ENCODE measurements at regions not wholly inside any gene's neighbourhood (a gene's known extent, or its start where the extent isn't known, plus 50 kb on each side); places are given as distances from the start of the nearest gene placed in this dataset.
A peak's percentile ranks its signal among the peaks of the same experiment; 100 is the strongest.
"Not testable (repeated sequence)": the region's sequence is repeated elsewhere in the genome, so short reads cannot be mapped to it uniquely, and the experiment has no call there.

DNA sequence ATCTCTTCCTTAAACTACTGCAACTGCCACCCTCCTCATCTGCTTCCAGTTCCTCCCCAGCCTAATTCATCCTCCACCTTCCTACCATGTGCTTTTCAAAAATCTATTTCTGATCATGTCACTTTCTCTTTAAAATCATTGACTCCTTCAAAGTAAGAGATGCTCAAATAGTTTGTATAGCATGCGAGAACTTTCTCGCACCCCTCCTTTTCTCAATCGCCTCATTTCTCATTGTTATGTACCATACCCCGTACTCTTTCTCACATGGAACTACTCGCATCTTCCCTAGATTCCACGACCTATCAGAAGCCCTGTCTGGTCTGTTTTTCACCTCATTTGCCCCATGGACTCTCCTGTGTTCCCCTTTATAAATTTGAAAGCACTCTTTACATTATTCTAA, 238.2 kb downstream of the NRIP1 start:
- DNase-seq = no peak

DNA sequence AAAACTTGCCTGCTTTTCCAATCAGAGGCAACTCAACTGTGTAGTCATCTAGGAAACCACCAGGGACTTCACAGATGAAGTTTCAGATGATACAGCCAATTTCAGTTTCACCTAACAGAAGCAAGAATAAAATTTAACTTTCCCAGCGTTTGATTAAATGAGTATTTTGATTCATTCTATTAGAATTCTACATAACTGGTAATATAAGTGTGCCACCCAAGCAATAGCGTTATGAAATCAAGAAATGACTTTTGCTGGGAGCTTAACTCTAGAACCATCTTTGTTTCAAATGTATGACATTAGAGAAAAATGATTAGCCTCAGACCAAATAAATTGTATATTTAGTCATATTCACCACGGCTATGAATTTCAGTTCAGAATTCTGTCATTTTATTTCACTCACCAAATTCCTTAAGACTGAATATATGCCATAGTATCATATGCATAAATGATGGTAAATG, 239.3 kb downstream of the NRIP1 start:
- DNase-seq = no peak

DNA sequence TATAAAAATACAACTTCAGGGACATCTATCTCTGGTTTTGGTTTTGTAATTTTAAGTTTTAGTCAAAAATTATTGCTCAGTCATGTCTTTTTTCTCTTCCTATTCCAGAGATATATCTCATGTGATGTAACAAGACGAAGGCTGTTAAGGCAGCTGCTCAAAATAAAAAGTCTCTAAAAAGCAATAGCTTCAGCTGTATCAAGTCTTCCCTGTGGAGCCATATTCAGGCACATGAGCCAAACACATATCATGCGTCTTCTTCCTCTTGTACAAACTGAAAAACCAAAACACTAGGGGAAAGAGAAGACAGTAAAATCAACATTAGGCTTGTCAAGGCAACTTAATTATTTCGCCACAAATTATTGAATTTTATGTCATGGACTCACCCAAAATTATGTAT, 240.7 kb downstream of the NRIP1 start:
- no peak for DNase-seq

DNA sequence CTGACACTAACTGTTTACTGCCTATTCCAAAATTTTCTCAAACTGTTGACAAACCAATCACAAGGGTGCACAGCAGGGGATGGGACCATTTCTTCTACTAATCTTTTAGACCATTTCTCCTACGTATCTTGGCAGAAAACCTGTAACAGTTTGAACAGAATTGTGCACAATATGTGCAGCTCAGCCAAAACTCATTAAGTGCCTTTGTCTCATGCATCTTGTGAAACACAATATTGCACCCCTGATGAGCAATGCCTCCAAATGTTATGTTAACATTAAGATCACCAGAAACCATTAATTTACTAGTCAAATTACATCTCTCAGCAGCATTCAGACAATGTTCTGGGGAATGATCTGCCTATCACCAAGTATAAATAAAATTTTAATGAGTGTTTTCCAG, 247.5 kb downstream of the NRIP1 start:
- DNase-seq = no peak

DNA sequence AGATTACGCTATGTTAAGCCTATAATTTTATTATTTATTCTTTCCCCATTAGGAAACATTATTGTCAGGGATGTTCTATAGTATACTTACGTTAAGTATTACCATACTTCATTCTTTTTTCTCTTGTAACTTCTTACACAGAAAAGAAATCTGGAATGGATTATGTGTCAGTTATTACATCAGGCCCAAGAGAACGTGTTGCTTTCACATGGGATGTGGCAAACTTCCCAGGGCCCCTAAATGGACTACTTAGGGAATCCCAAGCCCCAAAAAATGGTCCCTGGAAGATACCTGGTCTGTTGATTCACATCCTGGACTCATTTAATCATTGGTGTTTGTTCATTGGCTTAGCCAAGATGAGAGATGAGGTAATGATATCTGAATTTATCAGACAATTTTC, 249.8 kb downstream of the NRIP1 start:
- peak; percentile 8 for DNase-seq

DNA sequence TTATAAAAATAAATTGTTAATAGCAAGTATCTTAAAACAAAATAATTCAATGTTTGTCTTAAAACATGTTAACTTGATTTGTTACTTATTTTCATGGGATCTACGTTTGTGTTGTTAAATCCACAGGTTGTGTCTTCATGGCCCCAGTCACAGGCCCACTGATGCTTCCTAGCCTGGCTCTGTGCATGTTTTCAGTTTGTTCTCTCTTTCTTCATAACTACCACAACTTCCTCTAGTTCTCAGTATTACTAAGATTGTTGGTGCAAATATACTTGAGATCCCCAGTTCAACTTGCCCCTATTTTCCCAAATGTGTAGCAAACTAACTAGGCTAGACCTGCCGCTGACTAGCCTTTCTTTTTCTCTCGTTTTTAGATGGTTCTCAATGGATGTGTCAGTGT, 250.5 kb downstream of the NRIP1 start:
- no peak for DNase-seq

DNA sequence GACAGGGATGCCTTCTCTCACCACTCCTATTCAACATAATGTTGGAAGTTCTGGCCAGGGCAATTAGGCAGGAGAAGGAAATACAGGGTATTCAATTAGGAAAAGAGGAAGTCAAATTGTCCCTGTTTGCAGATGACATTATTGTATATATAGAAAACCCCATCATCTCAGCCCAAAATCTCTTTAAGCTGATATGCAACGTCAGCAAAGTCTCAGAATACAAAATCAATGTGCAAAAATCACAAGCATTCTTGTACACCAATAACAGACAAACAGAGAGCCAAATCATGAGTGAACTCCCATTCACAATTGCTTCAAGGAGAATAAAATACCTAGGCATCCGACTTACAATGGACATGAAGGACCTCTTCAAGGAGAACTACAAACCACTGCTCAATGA, 258.1 kb upstream of the SAMSN1 start:
- not testable (repeated sequence) for DNase-seq

DNA sequence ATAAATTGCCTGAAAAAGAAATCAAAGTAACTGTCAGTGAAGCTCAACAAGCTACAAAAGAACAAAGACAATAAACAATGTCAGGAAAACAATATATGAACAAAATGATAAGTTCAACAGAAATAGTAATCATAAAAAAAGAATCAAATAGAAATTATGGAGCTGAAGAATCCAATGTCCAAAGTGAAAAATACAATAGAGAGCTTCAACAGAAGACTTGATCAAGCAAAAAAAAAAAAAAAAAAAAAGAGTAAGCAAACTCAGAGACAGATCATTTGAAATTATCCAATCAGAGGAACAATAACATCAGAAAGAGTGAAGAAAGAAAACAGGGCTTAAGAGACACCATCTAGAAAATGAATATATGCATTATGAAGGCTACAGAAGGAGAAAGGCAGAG, 251.4 kb upstream of the SAMSN1 start:
- DNase-seq = no peak

DNA sequence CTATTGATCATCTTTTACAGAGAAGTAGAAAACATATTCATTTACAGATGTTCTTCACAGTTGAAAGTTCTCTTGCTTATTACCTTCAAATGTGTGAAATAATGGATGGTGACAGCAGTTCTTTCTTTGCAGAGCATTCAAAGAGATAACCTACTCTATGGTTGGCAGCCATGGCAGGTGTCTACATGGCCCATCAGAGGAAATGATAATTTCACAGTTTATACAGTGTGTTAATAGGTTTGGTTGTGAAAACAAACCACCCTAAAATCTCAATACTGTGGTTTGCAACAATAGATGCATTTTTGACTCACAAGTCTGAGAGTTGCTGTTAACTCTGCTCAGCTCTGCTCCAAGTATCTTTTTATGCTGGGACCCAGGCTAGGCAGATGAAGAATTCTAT, 241.2 kb upstream of the SAMSN1 start:
- no peak for DNase-seq

DNA sequence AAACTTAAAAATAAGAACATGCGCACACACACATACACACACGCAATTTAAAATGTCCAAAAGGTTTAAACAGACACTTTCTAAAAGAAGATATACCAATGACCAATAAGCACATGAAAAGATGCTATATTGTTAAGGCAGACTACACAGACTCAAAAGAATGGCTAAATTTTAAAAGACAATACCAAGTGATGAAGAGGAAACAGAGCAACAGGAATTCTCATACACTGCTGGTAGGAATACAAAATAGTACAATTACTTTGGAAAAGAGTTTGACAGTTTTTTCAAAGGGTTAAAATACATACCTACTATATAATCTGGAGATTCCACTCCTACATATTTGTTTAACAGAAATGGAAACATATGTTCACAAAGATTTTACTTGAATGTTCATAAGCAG, 239.6 kb upstream of the SAMSN1 start:
- no peak for DNase-seq

DNA sequence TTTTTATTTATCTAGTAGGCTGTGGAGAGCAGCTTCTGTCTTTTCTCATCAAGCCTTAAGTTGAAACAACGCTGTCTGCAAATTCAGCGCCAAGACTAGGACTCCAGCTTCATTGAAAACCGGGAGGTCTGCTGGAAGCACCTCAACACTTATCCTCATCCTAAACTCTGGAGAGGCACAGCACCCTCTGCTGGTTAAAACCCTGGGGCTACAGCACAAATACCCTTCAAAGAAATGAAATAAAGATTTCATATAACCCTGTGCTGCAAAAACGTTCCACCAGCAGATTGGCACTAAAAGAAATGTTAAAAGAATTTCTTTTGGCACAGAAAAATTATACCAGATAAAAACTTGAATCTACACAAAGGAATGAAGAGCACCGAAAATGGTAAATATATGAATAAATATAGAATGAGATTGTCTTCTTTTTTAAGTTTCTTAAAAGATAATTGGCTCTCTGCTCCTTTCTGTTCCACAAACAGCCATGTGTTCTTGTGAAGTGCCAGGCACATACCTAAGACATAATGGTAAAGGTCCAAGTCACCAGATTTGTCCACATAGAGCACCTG, 227.7 kb upstream of the SAMSN1 start:
- DNase-seq = no peak

DNA sequence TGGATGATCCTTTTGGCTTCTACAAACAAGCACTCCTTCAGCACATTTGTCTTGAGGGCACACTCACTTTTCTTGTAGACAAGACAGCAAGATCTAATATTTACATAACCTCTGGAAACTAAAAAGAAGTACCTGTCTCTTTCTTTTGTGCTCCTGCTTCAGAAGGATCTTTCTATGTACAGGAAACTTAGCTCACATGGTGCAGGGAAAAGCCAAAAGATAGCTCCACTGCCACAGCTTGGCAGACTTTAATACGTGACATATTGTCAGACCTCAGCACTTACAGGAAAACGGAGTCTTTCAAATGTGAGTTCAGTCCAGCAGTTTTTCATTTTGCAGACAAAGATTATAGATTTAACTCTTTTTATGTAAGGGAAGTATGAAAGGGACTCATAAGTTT, 225.5 kb upstream of the SAMSN1 start:
- DNase-seq = no peak

DNA sequence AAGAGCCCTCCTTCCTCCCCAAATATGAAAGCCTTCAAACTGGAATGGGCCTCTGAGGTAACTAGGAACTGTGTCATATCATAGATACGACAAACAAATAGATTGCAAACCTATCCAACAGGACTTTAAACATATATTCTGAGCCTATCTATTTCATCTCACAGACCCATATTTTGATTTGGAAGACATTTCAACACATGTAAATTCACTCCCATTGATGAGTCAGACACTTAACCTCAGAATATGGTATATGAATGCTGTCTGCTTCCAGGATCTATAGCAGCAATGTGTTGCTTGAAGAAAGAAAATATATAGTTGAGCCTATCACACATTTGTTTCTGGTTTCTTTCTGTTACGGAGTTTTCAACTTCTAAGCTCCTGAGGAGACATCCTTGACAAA, 221.9 kb upstream of the SAMSN1 start:
- DNase-seq = no peak

DNA sequence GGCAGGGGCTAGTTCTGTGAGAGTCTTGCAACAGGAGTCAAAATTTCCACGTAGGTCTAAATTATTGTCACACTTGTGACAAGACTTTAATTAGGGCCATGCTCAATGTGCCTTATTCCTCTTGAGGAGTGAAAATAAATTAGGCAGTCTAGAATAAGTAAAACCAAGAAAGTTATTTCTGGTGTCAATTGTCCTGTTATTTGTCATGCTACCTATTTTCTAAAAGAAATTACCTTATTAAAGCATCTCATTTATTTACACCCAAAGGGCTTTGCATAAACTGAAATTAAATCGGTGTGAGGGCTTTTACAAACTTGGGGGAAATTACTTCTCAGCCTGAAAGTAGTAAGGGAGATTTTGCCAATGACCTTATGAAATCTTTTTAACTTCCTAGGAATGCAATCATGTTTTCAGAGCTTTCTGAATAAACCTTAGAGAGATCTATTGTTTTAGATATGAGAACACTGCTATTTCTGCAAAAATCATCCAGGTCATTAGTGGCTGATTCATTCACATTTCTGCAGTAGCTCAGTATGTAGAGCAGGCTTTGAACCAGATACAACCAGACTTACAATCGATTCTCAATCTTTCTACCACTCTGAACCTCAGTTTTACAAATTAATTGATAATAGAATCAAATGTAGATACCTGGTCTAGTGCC, 221.2 kb upstream of the SAMSN1 start:
- no peak for DNase-seq

DNA sequence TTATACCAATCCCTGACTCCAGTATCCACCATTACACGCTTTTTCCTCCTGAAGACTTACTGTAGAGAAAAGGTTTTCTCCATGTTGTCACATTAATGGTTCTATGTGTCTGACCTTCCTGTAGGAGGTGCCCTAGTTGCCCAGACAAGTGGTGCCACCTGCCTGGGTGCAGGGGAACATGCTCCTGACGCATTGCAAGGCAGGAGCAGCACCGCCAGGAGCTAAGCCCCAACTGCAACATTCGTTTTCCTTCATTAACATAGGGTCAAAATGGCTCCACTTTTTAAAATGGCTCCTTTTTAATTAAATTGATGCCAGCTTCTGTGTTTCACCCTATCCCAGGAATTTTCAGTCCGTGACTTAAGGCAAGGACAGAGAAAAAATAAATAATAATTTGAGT, 220.1 kb upstream of the SAMSN1 start:
- DNase-seq = no peak

DNA sequence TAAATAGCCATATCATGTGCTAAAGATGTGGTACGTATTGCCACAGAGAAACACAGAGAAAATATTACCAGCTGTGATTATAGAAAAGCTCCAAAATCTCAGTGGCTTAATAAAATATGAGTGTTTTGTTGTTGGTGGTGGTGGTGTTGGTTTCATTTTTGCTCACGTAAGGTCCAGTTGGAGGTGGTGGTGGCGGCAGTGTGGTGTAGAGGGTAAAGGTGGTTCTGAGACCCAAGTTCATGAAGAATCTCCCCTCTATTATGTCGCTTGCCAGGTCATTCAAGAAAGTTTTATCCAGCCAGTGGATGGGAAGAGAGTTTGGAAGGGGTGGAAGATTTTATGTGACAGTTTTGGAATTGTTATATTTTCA, 217.6 kb upstream of the SAMSN1 start:
- DNase-seq = no peak

DNA sequence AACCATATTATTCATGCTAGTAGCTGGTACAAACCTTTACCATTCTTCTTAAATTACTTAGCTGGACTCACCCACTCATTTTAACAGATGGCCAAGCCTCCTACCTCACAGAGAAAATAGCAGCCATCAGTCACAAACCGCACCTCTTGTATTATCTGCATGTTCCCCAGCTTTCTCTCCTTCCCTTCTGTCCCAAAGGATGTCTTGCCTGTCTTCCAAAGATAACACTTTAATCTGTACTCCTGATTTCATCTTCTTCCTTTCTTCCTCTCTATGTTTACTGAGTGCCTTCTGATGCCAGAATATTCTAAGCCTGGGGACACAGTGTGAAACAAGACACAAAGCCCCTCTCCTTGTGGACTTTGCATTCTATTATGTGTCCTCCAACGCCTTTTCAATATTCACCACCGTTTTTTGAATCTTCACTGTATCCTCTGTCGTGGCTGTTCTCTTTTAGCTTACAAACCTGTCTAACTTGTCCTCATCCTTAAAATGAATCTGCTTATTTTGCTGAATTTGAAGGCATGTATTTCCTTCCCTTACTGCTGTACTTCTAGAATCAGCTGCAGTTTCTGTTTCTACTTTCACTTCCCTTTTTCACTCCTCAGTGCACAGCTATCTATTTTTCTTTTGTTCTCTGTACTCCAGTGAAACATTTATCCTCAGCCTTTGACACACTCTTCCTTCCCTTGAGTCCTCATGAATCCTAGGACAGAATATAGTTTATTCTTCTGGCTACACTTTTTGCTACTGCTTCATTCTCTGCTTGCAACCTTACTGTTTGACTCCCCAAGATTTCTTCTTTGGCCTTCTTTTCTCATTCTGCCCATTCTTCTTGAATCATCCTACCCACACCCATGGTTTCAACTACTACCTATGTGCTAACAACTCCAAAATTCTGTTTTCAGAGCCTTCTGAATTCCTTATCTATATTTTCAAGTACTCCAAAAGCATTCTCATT, 216.9 kb upstream of the SAMSN1 start:
- DNase-seq = no peak

DNA sequence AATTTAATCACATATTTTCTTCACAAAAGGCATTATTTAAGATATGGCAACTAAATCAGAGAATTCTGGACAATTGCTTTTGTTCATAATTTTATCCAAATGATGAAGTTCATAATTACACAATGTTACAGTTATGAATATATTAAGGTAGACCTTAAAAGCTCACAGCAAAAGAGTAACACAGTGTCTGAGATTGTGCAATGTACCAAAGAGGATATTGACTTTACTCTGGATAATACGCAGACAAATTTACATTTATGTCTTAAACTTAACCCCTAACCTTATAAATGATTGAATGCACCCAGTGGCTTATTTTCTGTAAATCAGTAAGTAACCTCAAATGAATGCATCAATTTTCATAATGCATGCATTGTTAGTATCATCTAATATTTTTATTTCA, 216.2 kb upstream of the SAMSN1 start:
- DNase-seq = no peak

DNA sequence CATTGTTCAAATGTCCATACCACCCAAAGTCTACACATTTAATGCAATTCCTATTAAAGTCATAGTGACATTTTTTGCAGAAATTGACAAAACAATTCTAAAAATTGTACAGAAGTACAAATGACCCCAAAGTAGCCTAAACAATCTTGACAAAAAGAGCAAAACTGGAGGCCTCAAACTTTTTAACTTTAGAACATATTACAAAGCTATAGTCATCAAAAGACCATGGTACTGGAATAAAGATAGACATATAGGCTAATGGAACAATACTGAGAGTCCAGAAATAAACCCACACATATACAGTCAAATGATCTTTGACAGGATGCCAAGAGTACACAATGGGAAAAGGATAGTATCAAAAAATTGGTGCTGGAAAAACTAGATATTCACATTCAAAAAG, 213.2 kb upstream of the SAMSN1 start:
- no peak for DNase-seq

DNA sequence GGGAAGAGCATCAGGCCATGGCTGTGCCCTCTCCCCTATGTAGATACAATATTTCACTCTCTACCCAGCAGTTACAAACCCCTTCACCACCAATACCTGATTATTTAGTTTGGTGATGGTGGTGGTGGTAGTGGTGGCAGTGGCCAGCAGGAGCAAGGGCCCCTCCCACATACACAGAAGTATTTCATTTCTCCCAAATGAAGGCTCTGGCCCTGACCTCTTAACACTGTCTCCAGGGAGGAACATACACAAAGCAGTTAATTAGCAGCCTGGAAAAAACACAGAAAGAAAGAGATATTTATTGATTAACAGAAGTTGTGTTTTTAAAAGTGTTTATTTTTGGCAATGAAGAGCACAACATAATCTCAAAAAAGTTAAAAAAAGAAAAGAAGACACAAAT, 212.7 kb upstream of the SAMSN1 start:
- DNase-seq = no peak

DNA sequence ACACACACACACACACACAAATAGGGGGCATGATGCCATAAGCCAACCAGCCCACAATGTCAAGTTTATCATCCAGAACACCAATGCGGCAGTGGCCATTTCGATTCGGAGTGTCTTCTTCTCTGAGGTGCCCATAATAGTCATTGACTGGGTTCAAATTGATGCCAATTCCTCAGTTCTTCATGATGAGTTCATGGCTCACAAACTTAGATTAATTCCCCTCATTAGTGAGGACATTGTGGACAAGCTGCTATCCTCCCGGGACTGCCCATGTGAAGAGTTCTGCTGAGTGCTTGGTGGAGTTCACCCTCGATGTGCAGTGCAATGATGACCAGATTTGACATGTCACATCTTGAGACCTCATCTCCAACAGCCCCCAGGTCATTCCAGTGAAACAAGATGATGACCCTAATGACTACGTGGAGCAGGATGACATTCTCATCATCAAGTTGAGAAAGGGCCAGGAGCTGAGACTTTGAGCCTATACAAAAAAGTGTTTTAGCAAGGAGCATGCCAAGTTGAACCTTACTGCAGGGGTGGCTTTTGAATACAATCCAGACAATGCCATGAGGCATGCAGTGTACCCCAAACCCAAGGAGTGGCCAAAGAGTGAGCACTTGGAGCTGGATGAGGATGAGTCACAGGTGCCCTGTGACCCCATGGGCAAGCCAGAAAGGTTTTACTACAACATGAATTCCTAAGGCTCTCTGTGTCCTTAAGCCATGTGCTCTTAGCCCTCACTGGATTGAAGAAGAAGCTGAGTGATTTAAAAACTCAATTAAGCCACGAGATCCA, 211.6 kb upstream of the SAMSN1 start:
- DNase-seq = no peak

DNA sequence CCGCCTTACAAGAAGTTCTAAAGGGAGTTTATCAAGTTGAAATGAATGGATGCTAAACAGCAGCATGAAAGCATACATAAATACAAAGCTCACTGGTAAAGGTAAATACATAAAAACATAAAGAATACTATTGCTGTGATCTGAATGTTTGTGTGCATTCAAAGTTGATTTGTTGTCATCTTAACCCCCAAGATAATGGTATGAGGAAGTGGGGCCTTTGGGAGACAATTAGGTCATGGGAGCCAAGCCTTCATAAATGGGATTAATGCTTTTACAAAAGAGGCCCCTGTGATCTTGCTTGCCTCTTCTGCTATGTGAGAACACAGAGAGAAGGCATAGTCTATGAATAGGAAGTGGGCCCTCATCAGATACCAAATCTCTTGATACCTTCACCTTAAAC, 209.0 kb upstream of the SAMSN1 start:
- DNase-seq = no peak

DNA sequence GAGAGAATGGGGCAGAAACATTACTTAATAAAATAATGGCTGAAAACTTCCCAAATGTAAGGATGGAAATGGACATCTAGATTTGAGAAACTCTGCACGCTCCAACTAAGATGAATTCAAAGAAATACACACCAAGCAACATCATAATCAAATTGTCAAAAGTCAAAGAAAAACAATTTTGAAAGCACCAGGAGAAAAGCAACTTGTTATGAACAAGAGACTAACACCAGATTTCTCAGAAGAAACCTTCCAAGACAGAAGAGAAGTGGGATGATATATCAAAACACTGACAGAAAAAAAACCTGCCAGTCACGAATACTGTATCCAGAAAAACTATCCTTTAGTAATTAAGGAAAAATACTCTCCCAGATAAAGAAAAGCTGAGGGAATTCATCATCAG, 208.6 kb upstream of the SAMSN1 start:
- DNase-seq = no peak
